HG02798 (cell line): ENCODE measurements at regions not wholly inside any gene's neighbourhood (a gene's known extent, or its start where the extent isn't known, plus 50 kb on each side); places are given as distances from the start of the nearest gene placed in this dataset.

Experiments used
- ATAC-seq: cut with Tn5 transposase; IDR thresholded peaks from one replicate; pipeline ENCODE4 v1.9.1; 2021; ENCODE audit warnings: mild to moderate bottlenecking; ENCODE audit not compliant: unreplicated experiment, poor library complexity

GRCh38 chr9:91038483-91039124, 237.0 kb downstream of the SYK start:
- no peak for ATAC-seq

GRCh38 chr9:91039125-91039834, 237.7 kb downstream of the SYK start:
- ATAC-seq = no peak

- no peak for ATAC-seq
Observed at GRCh38 chr9:91039835-91040140, 238.2 kb downstream of the SYK start.

GRCh38 chr9:91040371-91041215, 239.0 kb downstream of the SYK start:
- ATAC-seq = no peak

- no peak for ATAC-seq
Observed at GRCh38 chr9:91042024-91042423, 240.4 kb downstream of the SYK start.

GRCh38 chr9:91042541-91042940, 240.9 kb downstream of the SYK start:
- no peak for ATAC-seq

- no peak for ATAC-seq
Observed at GRCh38 chr9:91043056-91043810, 241.6 kb downstream of the SYK start.

GRCh38 chr9:91043811-91044175, 242.2 kb downstream of the SYK start:
- ATAC-seq = no peak

GRCh38 chr9:91044354-91044753, 242.7 kb downstream of the SYK start:
- ATAC-seq = no peak

- no peak for ATAC-seq
Observed at GRCh38 chr9:91045041-91045440, 243.4 kb downstream of the SYK start.

- no peak for ATAC-seq
Observed at GRCh38 chr9:91047529-91047928, 245.9 kb downstream of the SYK start.

GRCh38 chr9:91047993-91048607, 246.5 kb downstream of the SYK start:
- no peak for ATAC-seq

- no peak for ATAC-seq
Observed at GRCh38 chr9:91048749-91049148, 247.1 kb downstream of the SYK start.

- ATAC-seq = no peak
Observed at GRCh38 chr9:91053824-91054223, 252.2 kb downstream of the SYK start.

- no peak for ATAC-seq
Observed at GRCh38 chr9:91055845-91056244, 254.2 kb downstream of the SYK start.

- ATAC-seq = no peak
Observed at GRCh38 chr9:91056486-91056885, 254.9 kb downstream of the SYK start.

- ATAC-seq = no peak
Observed at GRCh38 chr9:91056917-91057316, 255.3 kb downstream of the SYK start.

- ATAC-seq = no peak
Observed at GRCh38 chr9:91059713-91060112, 258.1 kb downstream of the SYK start.

- no peak for ATAC-seq
Observed at GRCh38 chr9:91060520-91061343, 259.1 kb downstream of the SYK start.

GRCh38 chr9:91061506-91061905, 259.9 kb downstream of the SYK start:
- ATAC-seq = no peak
